Body of pancreas (tissue), 4 donors: ENCODE measurements at regions not wholly inside any gene's neighbourhood (a gene's known extent, or its start where the extent isn't known, plus 50 kb on each side); places are given as distances from the start of the nearest gene placed in this dataset.

Source experiments
- POLR2A ChIP-seq, 3 donors: fragments of 450-650 bp; IDR thresholded peaks; one replicate each; pipeline ENCODE4 v1.6.1; 2016; ENCODE audit warnings: antibody characterized with exemption in 3 of 3, mild to moderate bottlenecking in 2 of 3
- TF ChIP-seq, protein P1 (sequence below), 7 experiments: fragments of 450-650 bp in 4 of 7; fragments of 200-600 bp in 3 of 7; sonication (generic) in 3 of 7; IDR thresholded peaks; one replicate each; pipeline ENCODE4 v1.5.1; 2016 to 2019; ENCODE audit warnings: antibody characterized with exemption in 7 of 7

DNA sequence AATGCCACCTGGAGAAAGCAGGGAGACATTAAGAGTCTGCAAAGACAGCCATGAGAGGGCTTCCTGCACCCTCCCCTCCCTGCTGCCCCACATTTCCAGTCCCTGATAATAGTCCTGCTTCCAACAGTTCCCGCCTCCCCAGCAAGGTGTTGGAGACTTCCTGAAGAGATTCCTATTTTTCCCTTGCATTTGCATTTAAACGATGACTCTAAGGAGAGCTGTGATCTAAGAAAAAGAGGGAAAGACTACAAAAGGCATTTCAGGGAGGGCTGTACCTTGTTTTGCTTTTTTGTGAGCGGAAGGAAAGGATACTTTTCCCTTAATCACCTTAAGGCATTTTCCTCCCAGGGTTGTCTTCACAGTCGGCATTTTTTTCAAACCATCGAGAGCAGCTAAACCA lies 62.1 kb downstream of the GAS1 start:
- TF ChIP-seq, protein P1, sequence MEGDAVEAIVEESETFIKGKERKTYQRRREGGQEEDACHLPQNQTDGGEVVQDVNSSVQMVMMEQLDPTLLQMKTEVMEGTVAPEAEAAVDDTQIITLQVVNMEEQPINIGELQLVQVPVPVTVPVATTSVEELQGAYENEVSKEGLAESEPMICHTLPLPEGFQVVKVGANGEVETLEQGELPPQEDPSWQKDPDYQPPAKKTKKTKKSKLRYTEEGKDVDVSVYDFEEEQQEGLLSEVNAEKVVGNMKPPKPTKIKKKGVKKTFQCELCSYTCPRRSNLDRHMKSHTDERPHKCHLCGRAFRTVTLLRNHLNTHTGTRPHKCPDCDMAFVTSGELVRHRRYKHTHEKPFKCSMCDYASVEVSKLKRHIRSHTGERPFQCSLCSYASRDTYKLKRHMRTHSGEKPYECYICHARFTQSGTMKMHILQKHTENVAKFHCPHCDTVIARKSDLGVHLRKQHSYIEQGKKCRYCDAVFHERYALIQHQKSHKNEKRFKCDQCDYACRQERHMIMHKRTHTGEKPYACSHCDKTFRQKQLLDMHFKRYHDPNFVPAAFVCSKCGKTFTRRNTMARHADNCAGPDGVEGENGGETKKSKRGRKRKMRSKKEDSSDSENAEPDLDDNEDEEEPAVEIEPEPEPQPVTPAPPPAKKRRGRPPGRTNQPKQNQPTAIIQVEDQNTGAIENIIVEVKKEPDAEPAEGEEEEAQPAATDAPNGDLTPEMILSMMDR (IDR thresholded peaks at IDR 0.05) = no peak
- TF ChIP-seq POLR2A (IDR thresholded peaks at IDR 0.05) = no peak
